Inflammatory macrophage treated with lipopolysaccharide for 4 hours (primary cell): ENCODE measurements at regions not wholly inside any gene's neighbourhood (a gene's known extent, or its start where the extent isn't known, plus 50 kb on each side); places are given as distances from the start of the nearest gene placed in this dataset.

Experiments used
- DNase-seq: peaks from one replicate; pipeline ENCODE4 v3.0.0-alpha.2; 2020

GRCh38 chr10:64463406-64463805 is 942.2 kb downstream of the REEP3 start:
- no peak for DNase-seq

- no peak for DNase-seq
These were observed 944.5 kb downstream of the REEP3 start for GRCh38 chr10:64465653-64466052.

GRCh38 chr10:64468219-64468618 is 947.0 kb downstream of the REEP3 start:
- no peak for DNase-seq

- no peak for DNase-seq
These were observed 955.3 kb downstream of the REEP3 start for GRCh38 chr10:64476506-64476905.

GRCh38 chr10:64477791-64478190 is 956.6 kb downstream of the REEP3 start:
- DNase-seq, result no peak

GRCh38 chr10:64484811-64485330 is 963.7 kb downstream of the REEP3 start:
- no peak for DNase-seq

- no peak for DNase-seq
These were observed 964.9 kb downstream of the REEP3 start for GRCh38 chr10:64486149-64486548.

- no peak for DNase-seq
These were observed 965.7 kb downstream of the REEP3 start for GRCh38 chr10:64486901-64487300.

- DNase-seq, result no peak
These were observed 973.7 kb downstream of the REEP3 start for GRCh38 chr10:64494901-64495300.

GRCh38 chr10:64497306-64497705 is 976.1 kb downstream of the REEP3 start:
- DNase-seq, result no peak

GRCh38 chr10:64501807-64502206 is 980.6 kb downstream of the REEP3 start:
- DNase-seq, result no peak

GRCh38 chr10:64502936-64503335 is 981.7 kb downstream of the REEP3 start:
- DNase-seq, result no peak

- DNase-seq, result no peak
These were observed 982.2 kb downstream of the REEP3 start for GRCh38 chr10:64503429-64503828.

GRCh38 chr10:64505501-64505900 is 984.3 kb downstream of the REEP3 start:
- no peak for DNase-seq

- no peak for DNase-seq
These were observed 985.8 kb downstream of the REEP3 start for GRCh38 chr10:64506963-64507362.

- DNase-seq, result no peak
These were observed 986.4 kb downstream of the REEP3 start for GRCh38 chr10:64507651-64508028.

GRCh38 chr10:64508029-64508661 is 986.9 kb downstream of the REEP3 start:
- no peak for DNase-seq

- DNase-seq, result no peak
These were observed 994.9 kb downstream of the REEP3 start for GRCh38 chr10:64515970-64516699.

GRCh38 chr10:64518456-64518855 is 997.3 kb downstream of the REEP3 start:
- DNase-seq, result no peak

- DNase-seq, result no peak
These were observed 998.2 kb downstream of the REEP3 start for GRCh38 chr10:64519427-64519826.

GRCh38 chr10:64519831-64520230 is 998.6 kb downstream of the REEP3 start:
- DNase-seq, result no peak

- no peak for DNase-seq
These were observed 1002.0 kb downstream of the REEP3 start for GRCh38 chr10:64523065-64523759.

GRCh38 chr10:64528294-64529002 is 1007.2 kb downstream of the REEP3 start:
- no peak for DNase-seq
